ENCODE measurements at regions not wholly inside any gene's neighbourhood (a gene's known extent, or its start where the extent isn't known, plus 50 kb on each side); places are given as distances from the start of the nearest gene placed in this dataset.

DNA sequence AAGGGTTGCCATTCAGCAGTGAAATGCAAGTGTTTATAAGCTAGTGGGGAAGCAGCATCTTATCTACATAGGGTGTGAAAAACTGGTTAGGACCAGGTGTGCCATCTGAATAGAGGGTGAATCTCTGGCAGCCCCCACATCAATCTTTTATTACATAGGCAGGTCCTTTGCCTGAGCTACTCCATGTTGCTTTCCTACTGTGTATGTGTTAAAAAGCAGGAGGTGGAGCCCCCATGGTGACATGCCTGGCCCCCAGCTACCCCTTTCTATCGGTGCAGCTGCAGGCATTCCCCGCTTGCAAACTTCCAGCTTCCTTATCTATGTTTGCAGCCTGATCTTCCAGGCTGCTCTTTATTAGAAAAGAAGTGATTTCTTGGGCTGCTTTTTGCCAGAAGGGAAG lies 353.5 kb downstream of the SPATA31D1 start:
- H3K4me2 ChIP-seq (ENCODE audit: insufficient read depth, low read length) = no peak overlapping the region
- no peak overlapping the region for H3K4me3 ChIP-seq
- no peak for FAIRE-seq
- H3K27me3 ChIP-seq (ENCODE audit: control insufficient read depth in 2 of 2, insufficient read depth in 2 of 2, low read length in 2 of 2) = no peaks in the 10 kb centered on the region
- no peak overlapping the region for H3K9ac ChIP-seq (ENCODE audit: insufficient read depth in 1 of 2, low read depth in 2 of 2, low read length in 2 of 2)
- no peaks in the 10 kb centered on the region for H3K9me1 ChIP-seq (ENCODE audit: control insufficient read depth, insufficient read depth, low read length)
- no peak overlapping the region for H2AFZ ChIP-seq (ENCODE audit: low read depth, low read length)
- intact Hi-C loops (cut with micrococcal nuclease) (no loop called here), in situ Hi-C loops (cut with MboI) (no loop called here)
- no peaks in the 10 kb centered on the region for H3K9me3 ChIP-seq (replicated peaks; ENCODE audit: control insufficient read depth, insufficient read depth, low read depth, low read length)
- TF ChIP-seq ZFP1 (CRISPR knock-in tag; IDR thresholded peaks at IDR 0.05) (no peak), TAF9B (IDR thresholded peaks at IDR 0.05; ENCODE audit: partially characterized antibody) (no peak), JUNB (CRISPR knock-in tag; conservative IDR thresholded peaks at IDR 0.05) (no peak), FOXJ3 (CRISPR knock-in tag; IDR thresholded peaks at IDR 0.05) (no peak), ATF1 (CRISPR knock-in tag; IDR thresholded peaks at IDR 0.05) (no peak), ATF1 (tag; IDR thresholded peaks at IDR 0.05) (no peak), ARNT (IDR thresholded peaks at IDR 0.05) (no peak), HNRNPH1 (optimal IDR thresholded peaks at IDR 0.05; ENCODE audit: low read depth, low read length) (no peak), SUPT5H (IDR thresholded peaks at IDR 0.05) (no peak), NR2C2 (CRISPR knock-in tag; IDR thresholded peaks at IDR 0.05) (no peak), NR2C2 (tag; IDR thresholded peaks at IDR 0.05) (no peak), ZNF586 (CRISPR knock-in tag; conservative IDR thresholded peaks at IDR 0.05) (no peak)
- TF ChIP-seq, protein P1, sequence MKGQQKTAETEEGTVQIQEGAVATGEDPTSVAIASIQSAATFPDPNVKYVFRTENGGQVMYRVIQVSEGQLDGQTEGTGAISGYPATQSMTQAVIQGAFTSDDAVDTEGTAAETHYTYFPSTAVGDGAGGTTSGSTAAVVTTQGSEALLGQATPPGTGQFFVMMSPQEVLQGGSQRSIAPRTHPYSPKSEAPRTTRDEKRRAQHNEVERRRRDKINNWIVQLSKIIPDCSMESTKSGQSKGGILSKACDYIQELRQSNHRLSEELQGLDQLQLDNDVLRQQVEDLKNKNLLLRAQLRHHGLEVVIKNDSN (CRISPR knock-in tag; IDR thresholded peaks at IDR 0.05) = no peak
- TF ChIP-seq, protein P2, sequence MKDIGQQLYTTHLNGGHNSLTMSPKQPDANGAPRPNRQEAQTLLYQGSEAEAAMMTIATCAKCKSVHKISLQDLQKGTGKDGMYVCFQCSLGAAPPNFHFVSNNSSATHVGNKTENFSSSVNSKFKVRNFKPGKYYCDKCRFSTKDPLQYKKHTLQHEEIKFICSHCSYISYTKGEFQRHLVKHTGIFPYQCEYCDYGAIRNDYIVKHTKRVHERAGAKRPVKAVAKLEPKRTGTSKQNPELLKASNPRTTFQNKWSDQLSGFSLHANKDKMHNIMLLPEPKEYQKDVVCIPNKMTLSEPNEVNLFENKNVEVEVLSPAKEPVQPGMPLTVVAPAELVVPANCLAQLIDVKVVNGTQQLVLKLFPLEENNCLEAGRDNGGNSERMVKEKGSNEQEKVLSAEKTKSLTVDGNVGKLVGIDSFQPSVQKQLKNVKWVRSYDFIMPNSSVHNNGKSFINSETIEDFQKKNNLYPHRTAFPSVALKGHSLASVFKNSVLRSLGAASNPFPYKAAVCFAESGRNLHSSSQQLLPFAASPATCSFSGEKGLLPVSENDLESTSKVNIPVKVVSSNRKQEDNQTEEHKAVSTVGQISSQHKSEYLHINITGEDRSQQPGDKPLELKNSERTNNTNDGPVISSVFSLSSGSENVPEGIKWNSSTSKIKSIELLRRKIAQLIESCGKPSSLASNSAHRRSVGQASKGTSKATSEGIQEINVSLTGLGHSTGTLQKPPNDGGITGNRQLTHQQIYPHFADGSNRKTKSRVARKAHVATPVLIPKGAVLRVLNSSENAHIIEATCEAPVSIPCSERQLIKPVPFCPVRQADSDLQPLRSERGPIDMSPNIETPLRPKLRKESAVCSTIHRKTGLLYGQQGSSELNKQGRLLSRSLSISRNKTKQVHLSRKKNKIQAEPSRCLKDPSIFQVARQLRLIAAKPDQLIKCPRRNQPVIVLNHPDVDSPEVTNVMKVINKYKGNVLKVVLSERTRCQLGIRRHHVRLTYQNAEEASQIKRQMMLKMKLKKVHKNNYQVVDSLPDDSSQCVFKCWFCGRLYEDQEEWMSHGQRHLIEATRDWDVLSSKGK (CRISPR knock-in tag; IDR thresholded peaks at IDR 0.05) = no peak
- ChIA-PET CTCF (ENCODE audit: low intra/inter-chr PET ratio) (no interaction called here), POLR2A (no interaction called here)
- no peak for ATAC-seq
- no peak overlapping the region for H3K27ac ChIP-seq (ENCODE audit: extremely low read depth, low read depth, low read length)
- no peaks in the 10 kb centered on the region for H3K36me3 ChIP-seq (ENCODE audit: control insufficient read depth, insufficient read depth, low read length)
- WGBS (ENCODE audit: insufficient coverage, low coverage, missing lambda C conversion rate) = no CpG with 5 or more reads among the region's 2 CpGs
- no peak for DNase-seq (ENCODE audit: extremely low read depth in 1 of 4, low spot score in 3 of 4)
- BruUV-seq (replicated peaks) = no TSS peak
- H3K4me1 ChIP-seq (replicated peaks in 1 of 2; ENCODE audit: control insufficient read depth in 2 of 2, insufficient read depth in 2 of 2, low read length in 2 of 2) = no peaks in the 10 kb centered on the region
- no peaks in the 10 kb centered on the region for H3K79me2 ChIP-seq (ENCODE audit: control insufficient read depth, insufficient read depth, low read length)
- no peaks in the 10 kb centered on the region for H4K20me1 ChIP-seq (replicated peaks; ENCODE audit: control insufficient read depth, insufficient read depth, low read length)

Measured in K562 (cell line).